ENCODE measurements at regions not wholly inside any gene's neighbourhood (a gene's known extent, or its start where the extent isn't known, plus 50 kb on each side); places are given as distances from the start of the nearest gene placed in this dataset.

DNA sequence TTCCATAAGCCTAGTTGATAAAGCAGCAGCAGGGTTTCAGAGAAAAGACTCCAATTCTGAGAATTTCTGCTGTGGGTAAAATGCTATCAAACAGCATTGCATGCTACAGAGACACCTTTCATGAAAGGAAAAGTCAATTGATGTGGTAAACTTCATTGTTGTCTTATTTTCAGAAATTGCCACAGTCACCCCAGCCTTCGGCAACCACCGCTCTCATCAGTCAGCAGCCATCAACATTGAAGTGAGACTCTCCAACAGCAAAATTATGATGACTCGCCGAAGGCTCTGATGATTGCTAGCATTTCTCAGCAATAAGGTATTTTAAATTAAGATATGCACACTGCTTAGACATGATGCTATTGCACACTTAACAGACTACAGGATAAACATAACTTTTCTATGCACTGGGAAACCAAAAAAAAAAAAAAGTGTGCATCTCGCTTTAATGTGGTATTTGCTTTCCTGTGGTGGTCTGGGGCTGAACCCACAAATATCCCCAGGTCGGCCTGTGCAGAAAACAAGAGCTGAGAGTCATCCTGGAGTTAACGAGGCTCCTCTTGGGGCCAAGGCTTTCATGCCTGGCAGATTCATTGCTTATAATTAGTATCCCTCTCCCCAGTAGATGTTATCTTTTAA, 192.1 kb downstream of the CTTN start:
- no peak for TF ChIP-seq CTCF (conservative IDR thresholded peaks at IDR 0.05 in 1 of 2, IDR thresholded peaks at IDR 0.05 in 1 of 2; ENCODE audit: low read depth in 1 of 2, low read length in 2 of 2)
- TF ChIP-seq EZH2 (IDR thresholded peaks at IDR 0.05; ENCODE audit: low read length, missing control alignments) = no peak
